Stimulated activated CD8-positive, alpha-beta memory T cell treated with anti-CD3 and anti-CD28 coated beads, Interleukin-4, amount 100 ng/mL, for 1 hour (primary cell): ENCODE measurements at regions not wholly inside any gene's neighbourhood (a gene's known extent, or its start where the extent isn't known, plus 50 kb on each side); places are given as distances from the start of the nearest gene placed in this dataset.

Experiments
- DNase-seq, 2 donors: peaks; one replicate each; pipeline ENCODE4 v3.0.0-alpha.2; 2020; ENCODE audit warnings: low read depth in 2 of 2, low spot score in 1 of 2

GRCh38 chr3:127404221-127405009 lies 116.6 kb upstream of the PRR20G start:
- no peak for DNase-seq

GRCh38 chr3:127403795-127404194 lies 115.9 kb upstream of the PRR20G start:
- no peak for DNase-seq

GRCh38 chr3:127399154-127399553 lies 111.3 kb upstream of the PRR20G start:
- DNase-seq, result no peak

GRCh38 chr3:127396473-127396872 lies 108.6 kb upstream of the PRR20G start:
- no peak for DNase-seq

- DNase-seq, result no peak
These were observed 108.0 kb upstream of the PRR20G start for GRCh38 chr3:127395663-127396355.

- no peak for DNase-seq
These were observed 107.3 kb upstream of the PRR20G start for GRCh38 chr3:127394984-127395662.

GRCh38 chr3:127394031-127394430 lies 106.2 kb upstream of the PRR20G start:
- DNase-seq, result no peak

GRCh38 chr3:127393131-127393820 lies 105.4 kb upstream of the PRR20G start:
- no peak for DNase-seq

- DNase-seq, result no peak
These were observed 104.3 kb upstream of the PRR20G start for GRCh38 chr3:127392156-127392490.

GRCh38 chr3:127391436-127392155 lies 103.8 kb upstream of the PRR20G start:
- no peak for DNase-seq

- DNase-seq, result no peak
These were observed 102.6 kb upstream of the PRR20G start for GRCh38 chr3:127390365-127391025.

GRCh38 chr3:127389913-127390312 lies 102.1 kb upstream of the PRR20G start:
- DNase-seq, result no peak

GRCh38 chr3:127389420-127389819 lies 101.6 kb upstream of the PRR20G start:
- no peak for DNase-seq

GRCh38 chr3:127388427-127388826 lies 100.6 kb upstream of the PRR20G start:
- DNase-seq, result no peak

GRCh38 chr3:127387556-127388153 lies 99.8 kb upstream of the PRR20G start:
- no peak for DNase-seq

GRCh38 chr3:127387119-127387518 lies 99.3 kb upstream of the PRR20G start:
- no peak for DNase-seq

- DNase-seq, result no peak
These were observed 98.6 kb upstream of the PRR20G start for GRCh38 chr3:127386490-127386889.

GRCh38 chr3:127385540-127385870 lies 97.7 kb upstream of the PRR20G start:
- DNase-seq, result no peak

- no peak for DNase-seq
These were observed 97.1 kb upstream of the PRR20G start for GRCh38 chr3:127384717-127385539.
